Ecto neural progenitor cell (in vitro differentiated cells): ENCODE measurements at regions not wholly inside any gene's neighbourhood (a gene's known extent, or its start where the extent isn't known, plus 50 kb on each side); places are given as distances from the start of the nearest gene placed in this dataset.
"Not testable (repeated sequence)": the region's sequence is repeated elsewhere in the genome, so short reads cannot be mapped to it uniquely, and the experiment has no call there.

ENCODE experiments used
- DNase-seq: peaks from one replicate; pipeline ENCODE4 v3.0.0-alpha.2; 2018; ENCODE audit warnings: low spot score

DNA sequence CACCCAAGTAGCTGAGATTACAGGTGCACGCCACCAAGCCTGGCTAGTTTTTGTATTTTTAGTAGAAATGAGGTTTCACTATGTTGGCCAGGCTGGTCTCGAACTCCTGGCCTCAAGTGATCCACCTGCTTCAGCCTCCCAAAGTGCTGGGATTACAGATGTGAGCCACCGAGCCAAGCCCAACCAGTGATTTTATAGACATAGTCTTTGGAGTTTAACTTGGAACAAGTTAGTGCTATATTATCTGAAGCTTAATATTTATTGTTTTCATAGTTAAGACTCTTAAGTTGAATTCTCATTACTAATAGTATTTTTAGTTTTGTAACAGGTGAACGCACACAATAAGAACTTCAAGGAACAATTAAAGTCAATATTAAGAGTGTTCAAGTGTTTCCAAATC, 122.1 kb downstream of the SPAG6 start:
- DNase-seq: not testable (repeated sequence)

DNA sequence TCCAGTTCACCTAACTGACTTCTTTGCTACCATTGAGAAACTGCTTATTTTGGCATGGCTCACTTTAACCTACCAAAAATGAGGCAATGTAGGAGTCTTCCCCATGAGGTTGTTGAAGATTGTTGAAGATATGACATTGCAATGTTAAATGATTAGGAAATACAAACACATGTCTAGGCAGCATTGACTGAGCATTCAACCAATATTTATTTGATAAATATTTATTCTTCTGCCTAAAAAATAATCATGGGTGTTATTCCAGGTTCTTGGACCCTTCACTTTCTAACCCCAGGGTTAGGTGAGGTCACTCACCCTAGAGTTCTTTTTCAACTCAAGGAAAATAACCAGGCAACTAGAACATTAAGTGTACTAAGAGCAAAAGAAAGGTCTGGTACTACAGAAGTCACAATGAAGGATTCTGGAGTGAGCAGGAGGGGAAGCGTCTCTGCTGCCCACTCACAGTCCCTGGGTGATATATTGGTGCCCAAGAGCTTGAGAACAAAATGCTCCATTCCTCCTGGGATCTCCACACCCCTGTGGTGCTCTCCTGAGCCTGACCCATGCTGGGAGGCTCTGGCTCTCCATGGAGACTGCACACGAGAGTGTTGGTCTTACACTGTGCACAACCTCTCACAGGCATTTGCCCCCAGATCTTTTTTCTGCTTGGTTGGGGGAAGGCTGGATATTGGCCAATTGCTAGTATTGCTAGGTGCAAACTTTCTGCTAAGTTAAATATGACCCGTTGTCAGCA, 123.4 kb downstream of the SPAG6 start:
- no peak for DNase-seq

DNA sequence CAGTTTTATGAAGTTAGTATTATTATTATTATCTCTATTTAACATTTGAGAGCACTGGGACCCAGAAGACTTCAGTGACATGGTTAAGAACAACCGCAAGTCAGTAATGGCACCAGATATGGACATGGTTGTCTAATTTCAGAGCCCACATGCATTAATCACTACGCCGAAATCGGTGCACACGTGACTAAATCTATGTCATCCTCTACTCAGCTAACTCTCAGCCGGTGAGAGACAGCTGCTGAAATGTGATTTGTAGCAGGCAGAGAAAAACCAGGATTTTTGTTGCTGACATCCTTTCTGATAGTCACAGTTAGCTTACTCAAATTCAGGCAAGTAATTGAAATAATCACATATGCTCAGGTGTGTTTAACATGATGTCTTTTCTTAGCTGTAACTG, 127.7 kb downstream of the SPAG6 start:
- no peak for DNase-seq

DNA sequence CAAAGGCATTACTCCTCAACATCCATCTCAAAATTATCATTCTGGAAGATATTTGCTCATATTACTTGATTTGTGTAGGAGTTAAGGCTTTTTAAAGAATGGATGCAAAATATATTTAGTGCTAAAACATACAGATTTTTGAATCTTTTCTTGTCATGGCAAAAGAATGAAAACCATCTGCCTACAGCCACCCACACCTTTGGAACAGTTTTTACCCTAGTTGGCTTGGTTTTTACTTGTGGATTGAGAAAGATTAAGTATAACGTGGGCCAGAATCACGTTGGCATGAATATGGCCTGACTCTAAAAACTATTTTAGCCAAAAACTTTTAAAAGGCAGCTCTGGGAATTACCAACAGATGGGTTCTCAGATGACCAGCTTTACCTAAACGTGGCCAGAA, 128.2 kb downstream of the SPAG6 start:
- no peak for DNase-seq

DNA sequence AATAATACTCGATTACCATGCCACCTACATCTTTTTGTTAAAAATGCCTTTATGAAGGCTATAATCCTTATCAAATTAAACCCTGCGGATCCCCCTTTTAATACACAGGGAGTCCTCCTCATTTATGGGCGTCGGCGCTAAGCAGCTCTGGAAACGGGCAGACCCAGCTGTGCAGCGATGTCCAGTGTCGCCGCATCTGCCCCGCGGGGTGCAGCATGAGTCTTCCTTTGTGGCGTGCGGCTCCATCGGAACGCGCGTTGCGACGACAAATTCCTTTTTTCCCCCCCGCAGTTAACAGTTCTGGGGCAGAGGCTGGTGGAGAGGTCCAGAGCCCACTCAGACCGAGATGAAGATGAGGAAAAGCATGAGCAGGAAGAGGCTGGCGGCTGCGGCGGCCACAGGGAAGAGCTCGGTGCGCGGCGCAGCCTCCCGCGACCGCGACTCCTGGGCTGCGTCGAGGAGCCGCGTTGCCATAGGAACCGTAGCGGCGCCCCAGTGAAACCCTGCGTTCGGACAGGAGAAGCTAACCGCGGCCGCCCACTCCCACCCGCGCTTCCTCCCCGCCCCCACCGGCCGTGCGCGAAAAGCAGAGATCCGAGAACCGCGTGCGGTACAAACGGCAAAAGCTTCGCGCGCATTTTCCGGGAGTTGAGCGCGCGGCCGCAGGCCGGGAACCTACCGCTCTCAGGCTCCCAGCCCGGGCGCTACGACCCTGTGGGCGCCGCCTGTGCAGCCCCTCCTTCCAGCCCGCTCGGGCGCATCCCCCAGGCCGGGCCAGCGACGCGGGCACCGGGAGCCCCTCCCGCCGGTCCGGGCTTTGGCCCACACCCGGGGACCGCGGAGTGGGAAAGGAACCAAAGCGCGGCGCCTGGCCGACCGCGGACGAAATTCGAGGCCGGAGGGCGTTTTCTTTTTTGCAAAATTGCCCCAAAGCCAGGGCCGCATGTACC, 130.6 kb downstream of the SPAG6 start:
- DNase-seq: peak; percentile 69

DNA sequence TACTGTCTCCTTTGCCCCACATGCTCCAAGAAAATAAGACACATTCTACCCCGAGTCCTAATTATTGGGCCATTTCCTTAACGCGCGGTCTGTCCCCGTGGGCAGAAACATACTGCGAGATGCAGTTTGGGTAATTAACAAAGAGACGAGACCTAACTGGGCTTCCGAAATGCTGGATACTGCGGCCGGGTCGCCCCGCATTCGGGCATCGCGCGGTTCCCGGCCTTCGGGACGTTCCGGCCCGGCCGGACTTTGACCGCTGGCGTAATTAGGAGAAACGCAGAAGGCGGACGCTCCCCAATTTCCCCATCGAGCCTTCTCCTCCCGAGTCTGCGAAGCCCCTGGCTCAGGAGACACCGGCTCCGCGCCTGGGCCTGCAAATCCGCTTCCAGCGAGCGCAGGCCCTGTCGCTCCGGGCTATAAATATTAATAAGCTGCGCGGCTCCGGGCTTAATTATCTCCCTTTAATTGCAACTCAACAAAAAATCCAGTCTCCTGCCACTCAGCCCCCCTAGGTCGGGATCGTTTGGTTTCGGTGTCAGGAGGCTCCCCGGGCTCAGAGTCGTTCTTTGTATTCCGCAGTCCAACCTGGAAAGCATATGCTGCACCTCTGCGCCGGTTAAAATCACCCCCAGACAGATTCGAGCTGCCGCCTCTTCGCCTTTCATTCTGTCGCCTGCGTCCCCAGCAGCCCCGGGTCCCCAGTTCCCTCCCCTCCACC, 131.5 kb downstream of the SPAG6 start:
- DNase-seq: peak; percentile 74

DNA sequence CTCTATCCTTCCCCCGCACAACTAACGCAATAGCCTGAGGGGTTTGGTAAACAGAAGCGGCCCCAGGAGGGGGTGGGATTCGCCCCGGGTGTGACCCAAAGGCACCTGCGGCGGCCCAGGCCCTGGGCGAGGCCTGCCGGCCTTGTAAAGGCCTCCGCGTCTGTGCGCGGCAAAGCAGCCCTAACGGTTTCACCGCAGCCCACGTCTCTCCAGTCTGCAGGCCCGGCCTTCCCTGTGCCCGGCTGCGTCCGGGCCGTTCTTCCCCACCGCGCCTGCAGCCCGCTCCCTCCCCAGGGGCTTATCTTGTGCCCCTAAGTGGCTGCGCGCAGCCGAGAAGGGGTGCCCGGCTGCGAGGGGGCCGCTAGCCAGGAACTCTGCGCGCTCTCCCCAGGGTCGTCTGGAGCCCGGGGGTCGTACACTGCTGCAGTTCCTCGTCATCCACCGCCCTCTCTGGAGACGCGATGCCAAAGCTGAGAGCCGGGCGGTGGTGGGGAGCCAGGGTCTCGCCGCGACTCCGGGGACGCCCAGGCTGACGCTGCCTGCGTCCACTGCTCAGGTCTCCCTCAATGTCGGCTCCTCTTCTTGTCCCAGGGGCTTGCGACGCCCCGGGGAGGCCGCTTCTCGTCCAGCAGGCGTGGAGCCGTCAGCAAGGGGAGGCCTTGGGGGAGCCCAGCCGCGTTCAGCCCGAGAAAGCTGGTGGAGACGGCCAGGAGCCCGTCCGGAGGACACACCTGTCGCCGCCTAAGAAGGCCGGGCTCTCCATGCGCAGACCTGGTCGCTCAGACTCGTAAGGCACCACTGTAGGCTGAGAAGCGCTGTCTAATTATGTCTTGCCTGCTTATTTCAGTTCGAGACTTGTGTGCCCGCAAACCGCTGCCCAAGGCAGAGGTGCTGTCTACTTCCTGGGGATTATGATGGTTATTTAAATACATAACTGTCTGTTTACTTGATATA, 132.3 kb downstream of the SPAG6 start:
- DNase-seq: peak; percentile 77

DNA sequence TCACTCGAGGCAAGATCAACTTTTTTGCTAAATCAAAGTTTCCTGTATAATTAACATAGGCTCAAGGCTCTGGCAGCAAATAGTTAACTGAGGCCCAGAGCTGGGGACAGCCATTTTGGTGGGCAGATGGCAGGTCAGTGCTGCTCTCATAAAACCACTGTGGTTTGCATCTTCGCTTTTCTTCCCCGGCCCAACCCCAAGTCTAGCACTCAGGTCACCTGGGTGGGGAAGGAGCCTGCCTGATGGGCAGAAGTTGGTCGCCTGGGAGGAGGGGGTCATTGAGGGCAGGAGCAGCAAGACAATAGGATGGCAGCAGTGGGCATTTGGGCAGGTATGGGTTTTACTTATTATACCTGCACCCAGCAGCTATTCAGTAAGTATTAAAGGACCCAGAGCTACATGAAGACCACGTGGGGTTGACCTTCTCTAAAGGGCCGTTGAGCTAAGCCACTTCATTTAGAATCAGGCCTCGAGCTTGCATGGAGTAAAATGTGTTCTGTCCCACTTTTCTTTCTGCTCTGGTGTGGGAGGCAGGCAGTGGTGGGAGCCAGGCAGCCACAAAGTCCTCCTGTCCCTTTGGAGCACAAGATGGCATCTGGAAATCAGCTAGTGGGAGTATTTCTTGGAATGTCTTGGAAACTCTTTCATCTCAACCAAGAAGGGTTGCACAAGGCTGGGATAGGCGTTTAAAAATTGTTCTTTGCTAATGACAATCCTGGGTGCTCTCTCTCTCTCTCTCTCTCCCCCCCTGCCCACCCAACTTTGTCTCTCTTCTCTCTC, 133.4 kb downstream of the SPAG6 start:
- DNase-seq: peak; percentile 45

DNA sequence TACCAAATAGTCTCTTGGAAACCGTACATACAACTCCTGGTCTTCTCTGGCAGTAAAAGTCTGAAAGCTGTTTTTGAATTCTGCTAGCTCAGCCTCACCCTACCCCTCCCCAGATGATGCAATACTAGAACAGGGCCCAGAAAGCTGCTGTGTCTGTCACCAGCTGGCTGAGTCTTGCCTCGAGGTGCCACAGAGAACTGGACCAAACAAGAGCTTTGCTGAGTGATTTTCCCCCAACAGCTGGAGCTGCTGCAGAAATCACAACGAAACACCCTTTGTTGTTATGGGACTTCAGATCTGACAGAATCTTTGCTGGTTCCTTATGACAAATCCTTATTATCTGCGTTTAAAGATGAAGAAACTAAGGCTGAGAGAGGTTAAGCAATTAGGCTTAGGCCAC, 134.1 kb downstream of the SPAG6 start:
- DNase-seq: peak; percentile 33

DNA sequence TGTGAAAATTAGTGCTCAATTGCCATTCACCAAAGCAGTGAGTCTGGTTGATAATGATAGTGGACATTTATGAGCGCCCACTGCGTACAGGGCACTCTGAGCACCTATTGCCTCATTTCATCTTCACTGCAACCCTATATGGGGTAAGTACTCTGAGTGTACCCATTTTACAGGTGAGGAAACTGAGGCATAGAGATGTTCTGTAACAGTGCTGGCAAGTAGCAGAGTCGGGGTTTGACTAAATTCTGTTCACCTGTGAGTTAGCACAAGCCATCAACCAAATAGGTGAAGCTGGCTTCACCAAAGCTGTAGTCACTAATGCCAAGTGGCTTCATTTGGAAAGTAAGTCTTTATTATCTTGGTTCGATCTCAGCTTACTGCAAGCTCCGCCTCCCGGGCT, 135.8 kb downstream of the SPAG6 start:
- peak; percentile 20 for DNase-seq

DNA sequence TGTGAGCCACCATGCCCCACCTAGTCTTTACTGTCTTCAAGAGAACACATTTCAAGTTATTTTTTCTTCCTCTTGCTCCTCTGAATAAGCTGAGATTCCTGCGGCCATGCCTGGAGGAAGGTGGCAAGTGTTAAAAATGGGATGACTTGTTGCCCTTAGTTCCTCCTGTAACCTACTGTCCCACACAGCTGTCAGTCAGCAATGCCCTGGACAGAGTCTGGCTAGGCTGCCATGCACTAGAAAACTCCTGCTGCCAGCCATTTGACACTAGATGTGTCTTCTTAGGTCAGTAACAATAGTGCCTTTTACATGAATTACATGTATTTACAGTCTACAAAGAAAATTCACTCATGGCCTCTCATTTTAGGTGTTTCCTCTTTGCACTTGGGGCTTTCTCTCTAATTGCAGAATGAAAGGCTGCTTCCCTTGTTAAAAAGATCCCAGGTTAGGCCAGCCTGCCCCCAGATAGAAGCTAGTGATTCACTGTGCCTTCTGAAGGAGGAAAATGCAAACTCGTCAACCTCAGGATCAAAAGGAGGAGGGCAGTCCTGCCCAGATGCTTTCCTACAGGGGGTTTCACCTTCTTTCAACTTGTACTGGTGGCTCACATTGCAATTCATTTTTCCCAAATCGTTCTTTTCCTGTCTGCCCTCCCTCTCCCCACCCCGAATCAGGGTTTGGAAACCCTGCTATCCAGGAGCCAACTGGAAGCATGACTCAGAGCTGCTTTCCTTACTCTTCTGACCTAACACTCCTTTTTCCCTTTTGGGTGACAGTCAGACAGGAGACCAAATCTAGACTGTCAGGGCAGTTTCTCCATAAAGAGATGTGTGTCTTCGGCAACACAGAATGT, 136.6 kb downstream of the SPAG6 start:
- peak; percentile 39 for DNase-seq

DNA sequence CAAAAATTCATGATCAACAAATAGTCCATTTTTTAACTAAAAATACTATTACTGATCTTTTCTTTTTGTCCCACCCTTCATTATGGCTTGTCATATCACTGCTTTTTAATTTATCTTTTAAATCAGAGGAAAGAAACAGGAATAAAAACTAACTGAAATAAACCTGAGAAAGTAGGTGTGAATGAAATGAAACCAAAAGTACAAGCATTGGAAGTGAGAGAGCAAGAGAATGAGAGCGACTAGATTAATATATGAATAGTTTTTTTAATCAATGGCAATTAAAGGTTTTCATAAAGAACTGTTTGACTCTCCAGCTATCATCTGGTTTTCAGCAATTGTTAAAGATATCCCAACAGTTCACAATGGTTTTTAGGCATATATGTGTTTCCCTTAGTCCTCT, 137.8 kb downstream of the SPAG6 start:
- no peak for DNase-seq
